GM12865 (cell line): ENCODE measurements at regions not wholly inside any gene's neighbourhood (a gene's known extent, or its start where the extent isn't known, plus 50 kb on each side); places are given as distances from the start of the nearest gene placed in this dataset.

Source experiments
- DNase-seq: peaks from one replicate; pipeline ENCODE4 v3.0.0; 2010; ENCODE audit warnings: low read depth
- H3K4me3 ChIP-seq: 2 replicates; pipeline ENCODE4 v1.5.1; 2011; ENCODE audit warnings: mild to moderate bottlenecking, low read depth, low read length, control low read depth
- CTCF ChIP-seq: IDR thresholded peaks from 2 replicates; pipeline ENCODE4 v1.5.1; 2011; ENCODE audit warnings: low read length, control low read depth, low read depth, inconsistent platforms; ENCODE audit not compliant: insufficient read depth; ENCODE audit errors: missing control alignments

GRCh38 chr6:125529061-125529460, 220.4 kb upstream of the HEY2 start:
- H3K4me3 ChIP-seq: no peak overlapping the region
- no peak for DNase-seq
- TF ChIP-seq CTCF: no peak

DNA sequence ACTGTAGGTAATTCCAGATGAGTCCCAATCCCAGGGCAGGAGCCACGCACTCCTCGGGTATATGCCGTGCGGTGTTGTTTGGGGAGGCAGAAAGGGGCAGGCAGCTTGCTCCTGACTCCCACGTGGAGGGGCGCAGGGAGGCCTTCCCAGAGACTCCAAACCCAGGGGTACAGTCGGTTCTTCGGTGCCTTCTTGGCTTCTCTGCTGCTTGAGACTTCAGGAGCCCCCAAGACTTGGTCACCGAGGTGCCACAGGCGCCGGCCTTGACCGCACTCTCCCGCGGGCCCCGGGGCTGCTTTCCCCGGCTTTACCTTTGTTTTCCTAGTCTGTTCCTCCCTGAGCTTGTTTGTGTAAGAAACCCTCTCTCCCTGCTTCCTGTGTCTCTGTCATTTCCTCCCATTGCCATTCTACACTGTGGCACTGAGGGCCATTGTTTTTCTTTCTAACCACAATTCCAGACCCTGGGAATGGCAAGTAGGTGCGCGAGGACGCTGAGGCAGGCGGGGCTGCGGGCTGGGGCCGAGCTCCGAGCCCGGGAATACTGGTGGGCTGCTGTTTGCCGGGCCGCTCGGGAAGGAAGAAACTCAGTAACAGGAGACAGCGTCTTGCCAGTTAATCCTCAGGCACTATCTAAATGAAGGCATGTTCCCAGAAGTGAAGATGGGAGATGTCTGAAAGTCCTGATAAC, 215.6 kb upstream of the HEY2 start:
- no peak overlapping the region for H3K4me3 ChIP-seq
- DNase-seq: no peak
- no peak for TF ChIP-seq CTCF

DNA sequence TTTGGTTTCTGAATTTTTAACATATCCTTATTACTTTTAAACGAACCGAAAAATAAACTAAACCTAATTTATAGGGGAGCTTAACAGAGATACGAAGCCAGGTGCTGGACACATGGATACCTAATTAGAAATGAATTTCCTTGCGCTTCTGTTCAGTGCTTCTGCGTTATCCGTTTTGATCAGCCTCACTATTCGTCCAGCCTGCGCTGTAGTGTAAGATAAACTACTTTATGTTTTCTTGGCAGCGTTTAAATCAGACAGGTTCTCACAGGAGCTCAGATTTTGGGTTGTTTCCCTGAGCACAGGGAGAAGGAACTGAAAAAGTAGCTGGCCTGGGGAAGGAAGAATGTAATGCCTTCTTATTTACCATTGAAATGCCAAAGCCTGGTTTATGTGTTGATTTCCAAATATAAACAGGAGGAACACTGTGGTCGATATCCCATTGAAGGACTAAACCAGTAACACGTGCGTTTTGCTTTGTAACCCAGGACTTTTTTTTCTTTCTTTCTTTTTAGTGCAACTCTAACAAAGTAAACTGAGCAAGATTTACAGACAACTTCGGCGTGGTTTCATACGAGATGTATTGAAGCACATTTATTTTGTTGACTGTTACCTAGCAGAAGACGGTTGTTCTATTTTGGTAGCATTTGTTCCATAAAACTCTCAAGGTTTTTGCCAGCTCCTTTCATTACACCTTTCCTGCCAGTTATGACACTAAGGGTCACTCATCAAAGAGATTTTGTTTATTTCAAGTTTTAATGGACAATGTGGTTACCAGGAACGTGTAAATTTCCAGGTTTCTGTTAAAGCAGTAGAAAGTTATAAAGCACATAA, 214.8 kb upstream of the HEY2 start:
- TF ChIP-seq CTCF: no peak
- DNase-seq: no peak
- no peak overlapping the region for H3K4me3 ChIP-seq

- DNase-seq: no peak
- TF ChIP-seq CTCF: no peak
- no peak overlapping the region for H3K4me3 ChIP-seq
Observed at GRCh38 chr6:125537090-125537489, 212.3 kb upstream of the HEY2 start.

DNA sequence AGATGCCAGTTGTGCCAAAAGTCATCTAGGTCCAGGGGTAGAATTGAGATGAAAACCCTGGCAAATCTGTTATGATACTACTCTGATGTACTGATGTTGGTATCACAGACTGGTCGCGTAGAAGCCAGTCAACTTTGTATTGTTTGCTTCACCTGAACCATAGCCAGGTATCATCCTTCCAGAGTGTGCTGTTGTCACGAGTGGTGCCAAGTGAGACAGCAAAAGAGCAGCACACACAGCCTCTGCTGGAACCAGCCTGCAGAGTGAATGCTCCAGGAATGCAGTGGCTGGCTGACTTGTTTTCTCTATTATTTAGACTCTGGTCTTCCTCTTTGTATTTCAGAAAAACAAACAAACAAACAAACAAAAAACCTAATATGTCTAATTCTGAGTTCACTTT, 209.5 kb upstream of the HEY2 start:
- H3K4me3 ChIP-seq: no peak overlapping the region
- DNase-seq: no peak
- TF ChIP-seq CTCF: no peak

DNA sequence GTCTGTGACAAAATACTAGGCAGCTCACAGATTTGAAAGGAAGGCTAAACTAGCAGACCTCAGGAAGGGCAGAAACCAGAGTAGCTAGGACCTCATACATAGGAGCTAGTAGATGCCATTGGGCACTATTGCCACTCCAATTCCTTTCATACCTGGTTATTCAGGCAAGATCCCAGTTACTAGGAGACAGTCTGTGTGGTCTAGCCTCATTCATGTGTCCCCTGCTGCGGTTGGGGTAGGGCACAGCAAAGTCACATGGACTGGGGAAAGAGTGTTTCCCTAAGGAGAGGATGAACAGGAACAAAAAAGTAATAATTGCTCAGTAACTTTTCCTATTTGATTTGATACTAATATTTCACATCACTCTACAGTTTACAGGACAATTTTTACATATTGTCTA, 204.6 kb upstream of the HEY2 start:
- H3K4me3 ChIP-seq: no peak overlapping the region
- no peak for DNase-seq
- no peak for TF ChIP-seq CTCF
